ENCODE measurements at regions not wholly inside any gene's neighbourhood (a gene's known extent, or its start where the extent isn't known, plus 50 kb on each side); places are given as distances from the start of the nearest gene placed in this dataset.

GRCh38 chr1:48055876-48056764, 58.9 kb upstream of the TRABD2B start:
- DNase-seq (ENCODE audit: insufficient read length, low spot score) (no peak), FAIRE-seq (no peak)
- no peak for TF ChIP-seq POLR2A (IDR thresholded peaks at IDR 0.05; ENCODE audit: low read depth, low read length)

GRCh38 chr1:48054232-48054631, 57.0 kb upstream of the TRABD2B start:
- no peak for FAIRE-seq
- DNase-seq (ENCODE audit: insufficient read length, low spot score) = no peak
- TF ChIP-seq POLR2A (IDR thresholded peaks at IDR 0.05; ENCODE audit: low read depth, low read length) = no peak

GRCh38 chr1:48052923-48053291, 55.7 kb upstream of the TRABD2B start:
- DNase-seq (ENCODE audit: insufficient read length, low spot score) (no peak), FAIRE-seq (no peak)
- TF ChIP-seq POLR2A (IDR thresholded peaks at IDR 0.05; ENCODE audit: low read depth, low read length) = no peak

GRCh38 chr1:48051466-48052126, 54.4 kb upstream of the TRABD2B start:
- FAIRE-seq (no peak), DNase-seq (ENCODE audit: insufficient read length, low spot score) (no peak)
- TF ChIP-seq POLR2A (IDR thresholded peaks at IDR 0.05; ENCODE audit: low read depth, low read length) = no peak

- no peak for DNase-seq (ENCODE audit: insufficient read length, low spot score)
- FAIRE-seq = no peak
- TF ChIP-seq POLR2A (IDR thresholded peaks at IDR 0.05; ENCODE audit: low read depth, low read length) = no peak
Measured at GRCh38 chr1:48049823-48050535, 52.8 kb upstream of the TRABD2B start.

GRCh38 chr1:48048980-48049379, 51.8 kb upstream of the TRABD2B start:
- no peak for TF ChIP-seq POLR2A (IDR thresholded peaks at IDR 0.05; ENCODE audit: low read depth, low read length)
- DNase-seq (ENCODE audit: insufficient read length, low spot score) = no peak
- no peak for FAIRE-seq

- no peak for FAIRE-seq
- TF ChIP-seq POLR2A (IDR thresholded peaks at IDR 0.05; ENCODE audit: low read depth, low read length) = no peak
- DNase-seq (ENCODE audit: insufficient read length, low spot score) = no peak
Measured at GRCh38 chr1:48048064-48048463, 50.9 kb upstream of the TRABD2B start.

GRCh38 chr1:48047116-48047515, 49.9 kb upstream of the TRABD2B start:
- FAIRE-seq = no peak
- DNase-seq (ENCODE audit: insufficient read length, low spot score) = no peak
- TF ChIP-seq POLR2A (IDR thresholded peaks at IDR 0.05; ENCODE audit: low read depth, low read length) = no peak

Data from H54 (cell line).